Esophagus squamous epithelium (tissue), 4 donors: ENCODE measurements at regions not wholly inside any gene's neighbourhood (a gene's known extent, or its start where the extent isn't known, plus 50 kb on each side); places are given as distances from the start of the nearest gene placed in this dataset.

Experiments used
- POLR2A ChIP-seq, 4 donors: fragments of 450-650 bp; IDR thresholded peaks; one replicate each; pipeline ENCODE4 v1.6.1; 2017; ENCODE audit warnings: antibody characterized with exemption in 4 of 4, mild to moderate bottlenecking in 4 of 4, moderate library complexity in 3 of 4
- TF ChIP-seq, protein P1 (sequence below), 6 experiments: fragments of 450-650 bp in 4 of 6; fragments of 200-600 bp in 2 of 6; sonication (generic) in 2 of 6; IDR thresholded peaks; one replicate each; pipeline ENCODE4 v1.5.1; 2016 to 2019; ENCODE audit warnings: antibody characterized with exemption in 6 of 6, mild to moderate bottlenecking in 4 of 6, moderate library complexity in 4 of 6

DNA sequence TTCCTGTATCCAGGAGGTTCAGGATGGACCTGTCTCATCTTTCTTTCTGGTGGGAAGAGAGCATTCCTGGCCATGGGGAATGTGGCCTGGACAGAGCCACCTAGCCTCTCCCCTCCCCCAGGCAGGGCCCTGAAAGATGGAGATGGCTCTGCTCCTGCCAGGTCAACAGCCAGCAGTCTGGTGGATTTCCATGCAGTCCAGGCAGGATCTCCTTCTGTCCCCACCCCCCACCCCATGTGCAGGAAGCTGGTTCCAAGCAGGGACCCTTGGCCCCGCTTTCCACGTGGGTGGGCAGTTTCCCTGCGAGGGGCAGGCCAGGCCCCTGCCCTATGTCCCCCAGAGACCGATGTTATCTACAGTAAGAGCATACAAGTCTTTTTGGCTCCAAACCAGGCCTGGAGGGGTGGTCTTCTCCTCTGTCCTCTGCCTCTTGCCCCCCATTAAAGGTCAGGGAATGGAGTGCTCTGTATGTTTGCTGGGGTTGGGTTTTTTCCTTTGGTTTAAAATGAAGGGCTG lies 240.5 kb downstream of the SEC14L1 start:
- TF ChIP-seq, protein P1, sequence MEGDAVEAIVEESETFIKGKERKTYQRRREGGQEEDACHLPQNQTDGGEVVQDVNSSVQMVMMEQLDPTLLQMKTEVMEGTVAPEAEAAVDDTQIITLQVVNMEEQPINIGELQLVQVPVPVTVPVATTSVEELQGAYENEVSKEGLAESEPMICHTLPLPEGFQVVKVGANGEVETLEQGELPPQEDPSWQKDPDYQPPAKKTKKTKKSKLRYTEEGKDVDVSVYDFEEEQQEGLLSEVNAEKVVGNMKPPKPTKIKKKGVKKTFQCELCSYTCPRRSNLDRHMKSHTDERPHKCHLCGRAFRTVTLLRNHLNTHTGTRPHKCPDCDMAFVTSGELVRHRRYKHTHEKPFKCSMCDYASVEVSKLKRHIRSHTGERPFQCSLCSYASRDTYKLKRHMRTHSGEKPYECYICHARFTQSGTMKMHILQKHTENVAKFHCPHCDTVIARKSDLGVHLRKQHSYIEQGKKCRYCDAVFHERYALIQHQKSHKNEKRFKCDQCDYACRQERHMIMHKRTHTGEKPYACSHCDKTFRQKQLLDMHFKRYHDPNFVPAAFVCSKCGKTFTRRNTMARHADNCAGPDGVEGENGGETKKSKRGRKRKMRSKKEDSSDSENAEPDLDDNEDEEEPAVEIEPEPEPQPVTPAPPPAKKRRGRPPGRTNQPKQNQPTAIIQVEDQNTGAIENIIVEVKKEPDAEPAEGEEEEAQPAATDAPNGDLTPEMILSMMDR (IDR thresholded peaks at IDR 0.05), result no peak
- no peak for TF ChIP-seq POLR2A (IDR thresholded peaks at IDR 0.05)
